Osteoblast (primary cell): ENCODE measurements at regions not wholly inside any gene's neighbourhood (a gene's known extent, or its start where the extent isn't known, plus 50 kb on each side); places are given as distances from the start of the nearest gene placed in this dataset.
"Not testable (repeated sequence)": the region's sequence is repeated elsewhere in the genome, so short reads cannot be mapped to it uniquely, and the experiment has no call there.

ENCODE experiments used
- DNase-seq: peaks from one replicate; pipeline ENCODE4 v3.0.0; 2011; ENCODE audit warnings: low spot score, mixed read lengths; ENCODE audit not compliant: insufficient read length; ENCODE audit errors: missing footprints
- H2AFZ ChIP-seq: 2 replicates; pipeline ENCODE4 v1.6.0; 2011; ENCODE audit warnings: mild to moderate bottlenecking, low read length
- H3K27ac ChIP-seq: 2 replicates; pipeline ENCODE4 v1.5.1; 2011; ENCODE audit warnings: mild to moderate bottlenecking, low read depth, low read length, moderate library complexity
- H3K27me3 ChIP-seq: 2 replicates; pipeline ENCODE4 v1.6.0; 2012; ENCODE audit warnings: mild to moderate bottlenecking, control low read depth, inconsistent platforms, low read length, moderate library complexity; ENCODE audit not compliant: insufficient read depth
- H3K36me3 ChIP-seq: 2 replicates; pipeline ENCODE4 v1.5.1; 2011; ENCODE audit warnings: mild to moderate bottlenecking, low read length, control low read depth, moderate library complexity; ENCODE audit not compliant: insufficient read depth
- H3K4me1 ChIP-seq: 2 replicates; pipeline ENCODE4 v1.5.1; 2011; ENCODE audit warnings: mild to moderate bottlenecking, low read length, control low read depth, moderate library complexity; ENCODE audit not compliant: insufficient read depth
- H3K4me2 ChIP-seq: 2 replicates; pipeline ENCODE4 v1.6.0; 2011; ENCODE audit warnings: mild to moderate bottlenecking, low read length; ENCODE audit not compliant: insufficient read depth
- H3K4me3 ChIP-seq: fragments of 200-600 bp; sonication (generic); 3 replicates; pipeline ENCODE4 v1.5.1; 2012; ENCODE audit warnings: mild to moderate bottlenecking, low read length, inconsistent platforms; ENCODE audit not compliant: insufficient read depth
- H3K79me2 ChIP-seq: 2 replicates; pipeline ENCODE4 v1.6.0; 2012; ENCODE audit warnings: mild to moderate bottlenecking, low read length, control low read depth, inconsistent platforms; ENCODE audit not compliant: insufficient read depth
- H3K9me3 ChIP-seq: 2 replicates; pipeline ENCODE4 v1.5.1; 2011; ENCODE audit warnings: low read depth, low read length, control low read depth
- H4K20me1 ChIP-seq: 2 replicates; pipeline ENCODE4 v1.6.0; 2012; ENCODE audit warnings: mild to moderate bottlenecking, low read length, control low read depth; ENCODE audit not compliant: insufficient read depth
- CTCF ChIP-seq: IDR thresholded peaks from 2 replicates; pipeline ENCODE4 v1.5.1; 2011; ENCODE audit warnings: mild to moderate bottlenecking, low read depth, low read length, moderate library complexity; ENCODE audit errors: extremely low read depth

- no peak overlapping the region for H3K27ac ChIP-seq
- no peak overlapping the region for H2AFZ ChIP-seq
- no peak overlapping the region for H3K4me2 ChIP-seq
- peaks cover 14% of the 10 kb centered on the region for H3K27me3 ChIP-seq
- peaks cover 18% of the 10 kb centered on the region for H3K4me1 ChIP-seq
- no peak overlapping the region for H3K4me3 ChIP-seq
- H3K79me2 ChIP-seq: no peaks in the 10 kb centered on the region
- no peak for TF ChIP-seq CTCF
- no peaks in the 10 kb centered on the region for H4K20me1 ChIP-seq
- H3K36me3 ChIP-seq: no peaks in the 10 kb centered on the region
- H3K9me3 ChIP-seq: no peaks in the 10 kb centered on the region
- no peak for DNase-seq
These were observed 71.8 kb downstream of the KLF15 start for GRCh38 chr3:126285369-126285768.

DNA sequence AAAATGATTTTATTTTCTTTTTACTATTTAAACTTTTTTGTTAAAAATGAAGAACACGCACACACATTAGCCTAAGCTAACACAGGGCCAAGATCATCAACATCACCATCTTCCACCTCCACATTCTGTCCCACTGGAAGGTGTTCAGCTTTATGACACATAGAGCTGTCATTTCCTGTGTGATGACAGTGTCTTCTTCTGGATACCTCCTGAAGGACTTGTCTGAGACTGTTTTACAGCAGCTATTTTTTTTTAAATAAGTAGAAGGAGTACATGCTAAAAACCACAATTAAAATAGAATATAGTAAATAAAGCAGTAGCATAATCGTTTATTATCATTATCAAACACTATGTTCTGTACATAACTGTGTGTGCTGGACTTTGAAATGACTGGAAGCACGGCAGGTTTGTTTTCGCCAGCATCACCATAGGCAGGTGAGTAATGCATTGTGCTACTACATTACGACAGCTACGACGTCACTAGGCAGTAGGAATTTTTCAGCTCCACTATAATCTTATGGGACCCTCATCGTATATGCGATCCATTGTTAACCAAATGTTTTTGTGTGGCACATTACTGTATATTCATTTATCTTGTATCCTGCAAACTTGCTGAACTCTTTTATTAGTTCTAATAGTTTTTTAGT is 72.8 kb downstream of the KLF15 start:
- H3K9me3 ChIP-seq: no peaks in the 10 kb centered on the region
- no peaks in the 10 kb centered on the region for H3K79me2 ChIP-seq
- H2AFZ ChIP-seq: no peak overlapping the region
- no peak overlapping the region for H3K4me3 ChIP-seq
- H3K4me2 ChIP-seq: peak overlapping the region; percentile 23
- H4K20me1 ChIP-seq: no peaks in the 10 kb centered on the region
- no peak for DNase-seq
- peaks cover 18% of the 10 kb centered on the region for H3K4me1 ChIP-seq
- peak overlapping the region; percentile 13 for H3K27ac ChIP-seq
- TF ChIP-seq CTCF: no peak
- no peaks in the 10 kb centered on the region for H3K36me3 ChIP-seq
- H3K27me3 ChIP-seq: peaks cover 14% of the 10 kb centered on the region

GRCh38 chr3:126283651-126284050 is 73.6 kb downstream of the KLF15 start:
- not testable (repeated sequence) for H3K36me3 ChIP-seq, H4K20me1 ChIP-seq, H2AFZ ChIP-seq, H3K4me2 ChIP-seq, H3K9me3 ChIP-seq, H3K4me3 ChIP-seq, H3K79me2 ChIP-seq, DNase-seq
- Histone ChIP-seq H3K4me1 (peaks cover 18% of the 10 kb centered on the region), H3K27me3 (peaks cover 10% of the 10 kb centered on the region), H3K27ac (peak overlapping the region; percentile 30)

- no peaks in the 10 kb centered on the region for H4K20me1 ChIP-seq
- no peak overlapping the region for H3K4me2 ChIP-seq
- H3K27me3 ChIP-seq: peaks cover 3% of the 10 kb centered on the region
- H3K36me3 ChIP-seq: no peaks in the 10 kb centered on the region
- DNase-seq: no peak
- peaks cover 5% of the 10 kb centered on the region for H3K4me1 ChIP-seq
- H2AFZ ChIP-seq: no peak overlapping the region
- H3K27ac ChIP-seq: no peak overlapping the region
- H3K9me3 ChIP-seq: no peaks in the 10 kb centered on the region
- H3K4me3 ChIP-seq: no peak overlapping the region
- TF ChIP-seq CTCF: no peak
- H3K79me2 ChIP-seq: no peaks in the 10 kb centered on the region
These were observed 77.4 kb downstream of the KLF15 start for GRCh38 chr3:126279853-126280252.
